Cardiac septum (tissue), 1 donor: ENCODE measurements at regions not wholly inside any gene's neighbourhood (a gene's known extent, or its start where the extent isn't known, plus 50 kb on each side); places are given as distances from the start of the nearest gene placed in this dataset.
"Not testable (repeated sequence)": the region's sequence is repeated elsewhere in the genome, so short reads cannot be mapped to it uniquely, and the experiment has no call there.

ENCODE experiments used
- DNase-seq: peaks from one replicate; pipeline ENCODE4 v3.0.0-alpha.2; 2020; ENCODE audit warnings: low spot score
- intact Hi-C: fragments of 100-400 bp; cut with DNase I; formaldehyde crosslinking; loops from one replicate; pipeline ENCODE4 v1.14.0; 2022
- donor health status: DM: no; HTN: no; CAD: no.

GRCh38 chr4:125010796-125011503 lies 298.4 kb upstream of the ANKRD50 start:
- no peak for DNase-seq
- intact Hi-C loops = no loop called here

GRCh38 chr4:125008676-125009075 lies 296.1 kb upstream of the ANKRD50 start:
- no peak for DNase-seq
- intact Hi-C loops = no loop called here

- DNase-seq = no peak
- intact Hi-C loops = no loop called here
Measured at GRCh38 chr4:125004676-125005075, 292.1 kb upstream of the ANKRD50 start.

- intact Hi-C loops = no loop called here
- DNase-seq = no peak
Measured at GRCh38 chr4:125003840-125004239, 291.3 kb upstream of the ANKRD50 start.

GRCh38 chr4:124997991-124998390 lies 285.5 kb upstream of the ANKRD50 start:
- no peak for DNase-seq
- intact Hi-C loops = loop anchor here (10.0 kb wide), 1 partner anchor 133 kb away; no protein-coding TSS in a partner anchor

GRCh38 chr4:124997124-124997523 lies 284.6 kb upstream of the ANKRD50 start:
- no peak for DNase-seq
- intact Hi-C loops = loop anchor here (10.0 kb wide), 1 partner anchor 132 kb away; no protein-coding TSS in a partner anchor

- DNase-seq = no peak
- intact Hi-C loops = loop anchor here (10.0 kb wide), 1 partner anchor 129 kb away; no protein-coding TSS in a partner anchor
Measured at GRCh38 chr4:124993838-124994237, 281.3 kb upstream of the ANKRD50 start.

GRCh38 chr4:124990398-124990797 lies 277.9 kb upstream of the ANKRD50 start:
- intact Hi-C loops = loop anchor here (10.0 kb wide), 1 partner anchor 126 kb away; no protein-coding TSS in a partner anchor
- DNase-seq = no peak

GRCh38 chr4:124980276-124980752 lies 267.8 kb upstream of the ANKRD50 start:
- no peak for DNase-seq
- intact Hi-C loops = no loop called here

- DNase-seq, intact Hi-C loops: not testable (repeated sequence)
Measured at GRCh38 chr4:124978536-124978935, 266.0 kb upstream of the ANKRD50 start.

GRCh38 chr4:124977045-124977444 lies 264.5 kb upstream of the ANKRD50 start:
- intact Hi-C loops = no loop called here
- DNase-seq = no peak

- intact Hi-C loops = no loop called here
- no peak for DNase-seq
Measured at GRCh38 chr4:124974152-124974551, 261.6 kb upstream of the ANKRD50 start.

GRCh38 chr4:124973716-124974115 lies 261.2 kb upstream of the ANKRD50 start:
- no peak for DNase-seq
- intact Hi-C loops = no loop called here

- intact Hi-C loops = no loop called here
- DNase-seq = no peak
Measured at GRCh38 chr4:124970011-124970410, 257.5 kb upstream of the ANKRD50 start.

GRCh38 chr4:124965497-124965891 lies 253.0 kb upstream of the ANKRD50 start:
- intact Hi-C loops = no loop called here

GRCh38 chr4:124964852-124965496 lies 252.4 kb upstream of the ANKRD50 start:
- no peak for DNase-seq
- intact Hi-C loops = no loop called here

More at GRCh38 chr4:124965497-124965891, 253.0 kb upstream of the ANKRD50 start:
- DNase-seq = no peak

GRCh38 chr4:124964251-124964650 lies 251.7 kb upstream of the ANKRD50 start:
- intact Hi-C loops = no loop called here
- no peak for DNase-seq

GRCh38 chr4:124961138-124961750 lies 248.7 kb upstream of the ANKRD50 start:
- intact Hi-C loops = no loop called here
- no peak for DNase-seq

- no peak for DNase-seq
- intact Hi-C loops = no loop called here
Measured at GRCh38 chr4:124958847-124959246, 246.3 kb upstream of the ANKRD50 start.

GRCh38 chr4:124955476-124955875 lies 242.9 kb upstream of the ANKRD50 start:
- no peak for DNase-seq
- intact Hi-C loops = no loop called here
